Inferior parietal cortex (tissue), 1 donor: ENCODE measurements at regions not wholly inside any gene's neighbourhood (a gene's known extent, or its start where the extent isn't known, plus 50 kb on each side); places are given as distances from the start of the nearest gene placed in this dataset.

ENCODE experiments used
- DNase-seq: peaks from one replicate; pipeline ENCODE4 v3.0.0-alpha.2; 2016; ENCODE audit errors: extremely low spot score

DNA sequence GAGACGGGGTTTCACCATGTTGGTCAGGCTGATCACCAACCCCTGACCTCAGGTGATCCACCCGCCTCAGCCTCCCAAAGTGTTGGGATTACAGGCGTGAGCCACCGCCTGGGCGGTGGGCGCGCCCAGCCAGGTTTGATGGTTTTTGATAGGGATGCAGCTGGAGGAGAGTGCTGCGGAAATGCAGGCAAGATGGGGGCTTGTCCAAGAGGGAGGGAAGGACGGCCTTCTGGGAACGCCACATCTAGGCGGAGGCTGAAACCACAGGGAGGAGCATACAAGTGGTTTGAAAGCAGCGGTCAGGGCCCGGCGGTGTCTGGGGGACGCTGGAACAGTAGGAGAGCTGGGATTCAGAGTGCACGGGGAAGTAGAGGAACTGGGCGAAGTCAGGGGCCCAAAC lies 134.6 kb downstream of the VRK1 start:
- DNase-seq = no peak

DNA sequence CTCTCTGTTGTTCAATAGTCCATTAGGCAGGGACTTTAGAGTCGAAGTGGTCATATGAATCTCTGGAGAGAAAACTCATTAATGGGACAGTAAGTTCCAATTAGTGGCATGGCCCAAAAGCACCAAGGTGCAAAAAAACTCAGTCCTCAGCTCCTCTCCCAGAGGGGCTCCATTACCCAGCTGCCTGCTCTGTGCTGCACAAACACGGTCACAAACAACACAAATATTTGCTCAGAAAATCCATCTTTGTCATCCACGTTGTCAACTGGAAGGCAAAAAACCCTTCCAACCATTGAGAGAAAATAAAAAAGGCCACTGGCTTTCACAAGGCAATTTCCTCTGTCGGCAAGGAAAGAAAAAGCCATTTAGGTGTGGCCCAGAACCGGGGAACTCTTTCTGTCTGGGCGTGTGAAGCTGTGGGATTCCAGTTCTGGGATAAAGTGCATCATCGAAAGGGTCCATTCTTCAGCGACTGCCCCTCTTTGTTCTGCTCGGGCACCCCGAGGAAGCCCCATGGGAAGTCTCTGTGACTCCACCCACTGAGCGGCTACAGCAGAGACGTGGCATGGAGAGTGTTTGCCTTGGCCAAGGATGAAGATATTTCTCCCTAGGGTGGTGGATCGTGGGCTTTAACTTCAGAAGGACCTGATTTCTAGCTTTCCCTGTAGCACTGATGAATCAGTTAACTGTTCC lies 137.6 kb downstream of the VRK1 start:
- no peak for DNase-seq

DNA sequence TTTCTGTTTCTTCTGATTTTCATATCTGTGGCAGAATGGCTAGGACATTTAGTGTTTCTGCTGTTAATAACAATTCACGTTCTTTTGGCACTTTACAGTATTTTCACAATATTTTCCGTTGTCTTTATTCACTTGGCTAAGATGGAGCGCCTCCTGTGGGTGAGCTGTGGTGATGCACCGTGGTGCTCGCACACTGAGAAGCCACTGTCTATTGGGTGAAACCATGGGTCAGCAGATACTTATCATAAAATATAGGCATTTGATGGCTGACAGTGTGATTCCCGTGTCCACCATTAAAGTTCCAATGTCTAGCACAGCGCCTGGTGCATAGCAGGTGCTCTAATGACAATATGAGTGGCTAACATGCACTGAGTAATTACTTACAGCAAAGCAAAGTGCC lies 141.8 kb downstream of the VRK1 start:
- DNase-seq = no peak

DNA sequence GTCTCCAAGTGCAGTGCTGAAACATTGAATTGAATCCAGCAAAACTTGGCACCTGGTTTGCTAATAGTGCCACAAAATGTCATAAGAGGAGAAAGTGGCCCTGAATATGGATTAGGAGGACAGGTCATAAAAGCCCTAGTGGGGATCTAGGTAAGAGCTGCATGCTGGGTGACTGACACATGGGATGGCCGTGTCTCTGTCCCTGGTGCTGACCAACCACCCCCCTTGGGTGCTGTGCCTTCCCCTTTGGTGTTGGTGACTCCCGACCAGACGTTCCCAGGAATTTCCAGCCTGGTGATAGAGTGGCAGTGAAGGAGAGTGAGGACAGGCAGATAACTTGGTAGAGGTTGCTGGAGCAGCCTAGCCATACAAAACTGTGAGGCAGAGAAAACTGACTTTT lies 142.8 kb downstream of the VRK1 start:
- DNase-seq = no peak

DNA sequence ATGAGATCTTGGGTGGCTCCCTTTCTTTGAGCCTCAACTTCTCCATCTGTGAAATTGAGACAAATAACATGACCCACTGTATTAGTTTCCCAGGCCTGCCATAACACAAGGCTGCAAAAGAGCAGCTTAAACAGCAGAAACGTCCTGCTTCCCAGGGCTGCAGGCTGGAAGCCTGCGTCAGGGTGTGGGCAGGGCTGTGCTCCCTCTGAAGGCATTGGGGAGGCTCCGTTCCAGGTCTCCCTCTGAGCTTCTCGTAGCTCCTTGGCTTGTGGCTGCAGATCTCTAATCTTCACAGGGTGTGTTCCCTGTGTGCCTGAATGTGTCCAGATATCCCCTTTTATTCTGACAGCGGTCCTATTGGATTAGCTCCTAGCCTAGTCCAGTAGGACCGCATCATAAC lies 147.1 kb downstream of the VRK1 start:
- DNase-seq = no peak

DNA sequence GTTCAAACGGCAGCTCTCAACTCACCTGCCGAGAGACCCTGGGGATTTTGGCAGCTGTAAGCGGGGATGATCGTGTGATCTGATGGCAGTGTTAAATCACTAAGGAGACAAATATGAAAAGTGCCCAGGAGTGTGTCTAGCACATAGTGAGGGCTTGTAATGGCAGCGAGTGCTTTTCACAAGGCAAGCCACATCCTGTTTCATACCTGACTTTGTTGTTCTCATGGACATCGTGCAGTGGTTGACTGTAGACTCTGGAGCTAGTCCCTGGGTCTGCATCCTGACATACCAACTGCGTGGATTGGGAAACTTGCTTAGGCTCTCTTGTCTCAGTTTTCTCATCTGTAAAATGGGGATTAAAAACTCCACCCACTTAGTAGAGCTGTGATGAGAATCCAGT lies 148.5 kb downstream of the VRK1 start:
- no peak for DNase-seq

DNA sequence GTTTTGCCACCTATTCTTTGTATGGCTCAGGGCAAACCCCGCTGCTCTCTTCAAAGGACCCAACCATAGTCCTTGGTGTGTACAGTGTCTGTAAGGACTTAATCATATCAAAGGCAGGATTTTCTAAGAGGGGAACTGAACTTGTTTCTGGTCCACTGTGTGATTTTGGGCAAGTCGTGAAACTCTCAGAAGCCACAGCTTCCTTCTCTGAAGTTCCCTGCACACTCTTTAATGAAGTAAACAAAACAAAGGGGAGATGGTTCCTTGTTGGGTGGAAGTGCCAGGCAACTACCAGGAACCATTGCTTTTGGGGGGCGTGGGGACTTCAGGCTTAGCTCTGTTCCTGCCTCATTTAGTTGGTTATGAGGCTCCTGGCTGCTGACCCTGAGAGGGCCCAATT lies 152.4 kb downstream of the VRK1 start:
- no peak for DNase-seq

DNA sequence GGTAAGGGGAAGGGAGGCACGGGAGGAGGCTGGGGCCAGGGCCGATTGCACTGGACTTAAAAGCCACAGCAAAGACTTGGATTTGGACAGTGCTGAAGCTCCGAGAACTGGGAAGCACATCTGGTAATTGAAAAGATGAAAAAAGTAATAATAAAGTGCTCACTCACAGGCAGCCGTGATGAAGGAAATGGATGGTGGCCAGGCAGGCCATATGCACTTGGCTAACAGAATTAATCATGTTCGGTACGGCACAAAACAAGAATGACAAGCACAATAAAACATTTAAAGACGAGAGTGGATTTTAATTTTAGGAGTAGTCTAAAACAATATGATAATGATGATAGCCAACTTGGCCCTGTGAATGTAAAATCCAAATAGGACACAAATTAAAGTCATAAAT lies 154.3 kb downstream of the VRK1 start:
- DNase-seq = no peak

DNA sequence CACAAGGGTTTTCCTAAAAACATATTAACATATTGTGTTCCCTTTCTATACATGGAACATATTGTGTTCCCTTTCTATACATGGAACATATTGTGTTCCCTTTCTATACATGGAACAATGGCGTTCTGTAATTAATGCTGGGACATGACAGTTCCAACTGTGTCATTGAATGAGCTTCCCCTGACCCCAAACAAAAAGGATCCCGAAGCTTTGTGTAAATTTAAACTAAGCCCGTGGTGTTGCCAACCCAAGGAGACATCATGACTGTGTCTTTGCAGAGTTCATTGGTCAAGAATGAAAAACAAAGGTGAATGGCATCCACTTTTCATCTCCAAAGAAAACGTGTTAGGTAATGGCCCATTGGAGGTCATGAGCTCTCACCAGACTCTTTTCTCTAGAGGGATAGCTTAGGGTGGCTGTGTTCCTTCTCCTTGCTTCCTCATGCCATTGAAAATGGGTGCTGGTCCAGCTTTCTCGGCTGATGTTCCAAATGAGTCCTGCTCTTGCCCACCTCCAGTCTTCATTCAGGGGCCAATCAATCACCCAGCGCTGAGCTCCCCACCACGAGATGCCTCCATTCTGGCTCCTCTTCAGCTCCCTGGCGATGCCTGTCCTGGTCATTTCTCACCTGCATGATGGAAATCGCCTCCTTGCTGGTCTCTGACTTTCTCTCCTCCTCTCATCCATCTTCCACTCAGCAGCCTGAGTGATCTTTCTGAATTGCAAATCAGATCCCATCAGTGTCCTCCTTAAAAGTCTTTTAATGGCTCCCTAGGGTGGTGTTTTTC lies 156.1 kb downstream of the VRK1 start:
- no peak for DNase-seq

DNA sequence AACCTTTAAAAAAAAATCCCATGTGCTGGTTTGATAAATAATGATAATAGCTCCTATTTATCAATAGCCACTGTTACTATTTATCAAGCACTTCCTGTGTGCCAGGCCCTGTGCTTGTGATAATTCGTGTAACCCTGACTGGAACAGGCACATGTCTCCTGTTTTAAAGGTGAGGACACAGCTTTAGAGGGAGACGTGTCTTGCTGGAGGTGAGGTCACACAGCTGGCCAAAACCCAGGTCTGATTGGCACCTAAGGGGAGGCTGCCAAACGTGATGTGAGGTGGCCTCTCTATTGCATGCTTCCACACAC lies 156.6 kb downstream of the VRK1 start:
- DNase-seq = no peak

DNA sequence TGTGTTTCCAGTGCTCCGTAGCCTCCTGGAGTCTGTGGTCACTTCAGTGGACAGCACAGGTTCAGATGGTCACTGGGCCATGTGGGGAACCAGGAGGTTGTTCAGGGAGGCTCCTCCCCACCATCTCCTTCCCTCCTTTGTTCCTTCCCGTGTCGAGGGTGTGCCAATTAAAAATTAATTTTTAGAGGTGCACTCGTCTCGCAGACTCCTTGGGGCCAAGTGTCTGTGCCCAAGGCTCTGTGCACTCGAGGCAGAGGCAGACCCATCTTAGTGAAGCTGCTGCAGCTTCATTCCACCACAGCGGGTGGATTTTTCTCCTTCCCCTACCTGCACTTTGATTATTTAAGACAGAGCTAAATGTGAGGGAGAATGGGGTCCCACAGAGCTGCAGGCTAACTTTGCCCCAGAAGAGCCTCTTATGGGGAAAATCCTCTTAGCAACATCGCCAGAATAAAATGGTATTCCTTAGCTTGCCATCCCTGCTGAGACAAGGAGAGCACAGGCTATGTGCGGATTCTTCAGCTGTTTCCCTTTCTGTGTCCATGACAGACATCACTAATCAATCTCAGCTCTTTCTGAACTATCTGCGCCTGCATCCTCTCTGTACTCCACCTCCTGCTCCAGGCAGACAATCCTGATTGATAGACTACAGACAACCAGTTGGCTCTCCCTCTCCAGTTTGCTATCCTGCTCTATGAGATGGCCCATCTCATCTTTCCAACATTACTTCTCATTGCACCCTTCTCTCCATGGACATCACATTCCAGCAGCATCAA lies 159.5 kb downstream of the VRK1 start:
- no peak for DNase-seq

DNA sequence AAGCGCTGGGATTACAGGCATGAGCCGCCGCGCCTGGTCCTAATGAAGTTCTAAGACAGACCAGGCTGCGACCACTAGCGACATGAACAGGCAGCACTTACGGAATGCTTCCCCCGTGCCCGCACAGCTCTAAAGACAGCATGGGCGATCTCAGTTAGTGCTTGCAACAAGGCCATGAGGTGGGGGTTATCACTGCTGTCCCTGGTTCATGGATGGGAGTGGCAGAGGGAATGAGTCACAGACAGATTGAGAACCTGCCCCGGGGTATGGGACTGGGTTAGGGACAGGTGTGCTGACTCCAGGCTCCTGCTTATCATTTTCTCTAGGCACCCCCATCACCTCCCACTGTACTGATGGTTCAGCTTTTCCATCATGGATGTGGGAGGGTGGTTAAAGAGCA lies 160.9 kb downstream of the VRK1 start:
- DNase-seq = no peak

DNA sequence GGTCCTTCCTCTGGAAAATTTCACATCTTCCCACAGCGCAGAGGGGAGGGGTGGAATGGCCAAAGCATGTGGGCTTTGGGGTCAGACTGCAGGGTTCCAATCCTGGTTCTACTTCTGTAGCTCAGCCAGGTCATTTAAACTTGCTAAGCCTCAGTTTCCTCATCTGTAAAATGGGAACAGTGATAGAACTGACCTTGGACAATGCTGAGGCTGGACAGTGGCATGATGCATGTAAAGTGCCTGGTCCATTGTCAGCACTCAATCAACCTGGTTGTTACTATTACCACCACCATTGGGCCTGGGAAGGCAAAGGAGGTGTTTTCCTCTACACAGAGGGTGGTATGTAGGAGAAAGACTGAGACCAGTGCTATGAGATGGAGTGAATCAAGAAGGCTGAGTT lies 162.8 kb downstream of the VRK1 start:
- DNase-seq = no peak

DNA sequence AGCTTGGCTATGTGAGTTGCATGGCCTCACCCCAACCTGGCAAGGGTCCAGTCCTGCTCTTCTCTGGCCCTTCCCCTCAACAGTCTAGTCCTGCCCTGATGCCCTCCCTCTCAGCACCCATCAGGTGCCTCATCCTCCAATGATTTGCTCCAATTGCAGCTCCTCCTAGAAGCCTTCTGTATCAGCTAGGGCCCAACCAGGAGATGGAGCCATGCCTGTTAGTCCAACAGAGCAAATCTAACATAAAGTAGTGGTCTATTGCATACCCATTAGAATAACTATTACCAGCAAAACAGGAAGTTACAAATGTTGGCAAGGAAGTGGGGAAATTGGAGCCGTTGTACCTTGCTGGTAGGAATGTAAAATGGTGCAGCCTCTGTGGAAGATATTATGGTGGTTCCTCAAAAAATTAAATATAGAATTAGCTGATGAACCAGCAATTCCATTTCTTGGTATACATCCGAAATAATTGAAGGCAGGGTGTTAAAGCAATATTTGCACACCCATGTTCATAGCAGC lies 163.5 kb downstream of the VRK1 start:
- no peak for DNase-seq

DNA sequence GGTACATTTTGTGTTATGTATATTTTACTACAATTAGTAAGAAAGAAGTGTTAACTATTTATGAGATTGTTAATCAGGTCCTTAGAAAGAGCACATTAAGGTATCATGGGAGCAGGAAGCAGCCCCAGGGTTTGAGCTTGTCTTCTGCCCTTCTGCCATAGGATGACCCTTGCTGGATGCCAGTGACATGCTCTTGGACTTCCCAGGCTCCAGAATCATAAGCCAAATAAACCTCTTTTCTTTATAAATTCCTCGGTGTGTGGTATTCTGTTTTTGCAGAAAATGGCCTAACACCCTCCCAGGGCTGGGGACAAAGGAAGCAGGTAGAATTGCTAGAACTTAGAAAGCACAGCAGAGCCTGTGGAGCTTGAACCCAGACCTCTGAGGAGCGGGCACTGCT lies 164.7 kb downstream of the VRK1 start:
- no peak for DNase-seq

DNA sequence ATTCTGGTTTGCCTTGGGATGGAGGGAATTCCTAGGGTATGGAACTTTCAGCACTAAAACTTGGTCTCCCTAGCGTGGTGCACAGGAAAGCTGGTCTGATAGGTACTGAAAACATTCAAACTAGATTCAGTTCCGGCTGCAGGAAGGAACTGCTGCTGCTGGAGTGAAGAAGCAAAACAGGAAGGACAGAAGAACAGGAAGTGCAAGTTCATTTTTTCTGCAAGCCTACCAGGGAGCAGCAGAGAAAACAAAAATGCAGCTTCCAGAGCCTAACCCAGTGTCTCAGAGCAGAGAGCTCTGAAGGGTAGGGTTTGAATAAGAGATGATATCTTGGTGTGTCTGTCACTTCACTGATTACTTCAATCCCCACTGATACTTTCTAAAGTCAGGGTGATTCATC lies 165.2 kb downstream of the VRK1 start:
- no peak for DNase-seq

DNA sequence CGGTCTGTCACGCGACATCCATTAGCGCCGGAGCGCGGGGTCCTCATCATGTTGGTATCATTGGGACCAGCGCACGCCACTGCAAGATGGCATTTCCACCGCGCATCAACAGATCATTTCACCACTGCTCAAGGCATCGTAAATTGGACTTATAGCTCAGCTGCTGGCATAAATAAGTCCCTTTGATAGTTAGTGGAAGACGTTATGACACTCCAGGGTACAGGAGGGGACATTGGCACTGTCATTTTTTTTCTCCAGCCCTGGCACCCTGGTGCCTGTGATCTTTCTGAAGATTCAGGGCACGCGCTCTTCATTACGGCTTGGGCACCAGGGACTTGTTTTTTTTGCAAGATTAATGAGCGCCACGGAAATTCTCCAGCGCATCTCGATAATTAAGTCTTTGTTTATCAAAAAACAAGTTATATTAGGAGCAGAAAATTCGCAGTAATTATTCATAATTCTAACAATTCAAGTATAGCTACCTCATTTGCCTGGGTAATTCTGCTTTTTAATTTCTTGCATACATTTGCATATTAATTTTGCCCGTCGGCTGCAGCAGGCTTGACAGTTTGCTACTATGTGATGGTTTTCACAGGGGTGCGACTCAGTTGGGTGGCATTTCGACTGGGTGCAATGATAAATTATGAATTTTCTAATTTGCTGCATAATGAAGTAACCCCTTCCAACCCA lies 167.7 kb downstream of the VRK1 start:
- no peak for DNase-seq

DNA sequence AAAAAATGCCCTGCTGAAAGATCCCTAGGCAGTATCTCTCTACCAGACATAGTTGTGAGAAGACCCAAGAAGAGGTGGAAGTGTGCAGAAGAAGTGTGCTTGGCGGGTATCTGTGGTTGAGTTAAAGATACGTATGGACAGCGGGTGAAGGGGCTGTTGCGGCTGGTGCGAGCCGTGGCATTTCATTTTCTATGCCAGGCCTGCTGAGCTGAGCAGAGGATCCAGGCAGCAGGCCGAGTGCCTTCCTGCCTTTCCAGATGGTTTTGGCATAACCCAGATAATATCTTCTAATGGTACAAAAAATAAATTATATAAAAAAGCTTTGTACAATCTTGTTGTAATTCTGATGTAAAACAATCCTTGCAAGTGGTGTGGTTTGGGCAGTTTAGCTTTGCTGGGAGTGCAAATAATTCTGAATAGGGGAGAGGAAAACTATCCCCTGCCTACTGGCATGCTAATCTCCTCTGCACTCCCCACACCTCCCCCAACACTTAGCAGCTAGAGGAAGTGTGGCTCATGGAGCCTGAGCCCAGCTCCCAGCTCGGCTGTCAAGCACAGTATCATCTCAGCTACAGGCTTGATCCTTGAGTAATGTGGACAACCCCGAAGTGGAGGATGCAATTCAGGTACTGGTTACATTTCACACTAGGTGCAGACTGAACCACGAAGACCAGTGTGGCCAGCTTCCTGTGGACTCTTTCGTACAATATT lies 168.9 kb downstream of the VRK1 start:
- no peak for DNase-seq

DNA sequence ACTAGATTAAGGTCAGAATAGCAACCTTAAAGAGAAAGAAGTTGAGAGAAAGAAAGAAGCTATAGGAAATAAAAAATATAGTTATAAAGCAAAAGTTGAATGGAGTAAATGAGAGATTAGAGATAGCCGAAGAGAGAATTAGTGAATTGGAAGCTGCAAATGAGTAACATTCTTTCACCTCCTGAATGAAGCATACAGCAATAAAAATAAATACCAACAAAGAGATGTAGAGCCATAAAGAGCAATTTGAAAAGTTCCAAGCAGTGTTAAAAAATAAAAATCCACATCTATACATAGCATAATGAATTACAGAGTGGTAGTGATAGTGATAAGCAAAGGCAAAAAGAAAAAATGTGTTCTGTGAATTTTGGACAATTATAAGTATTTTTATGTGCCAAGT lies 177.9 kb downstream of the VRK1 start:
- DNase-seq = no peak

DNA sequence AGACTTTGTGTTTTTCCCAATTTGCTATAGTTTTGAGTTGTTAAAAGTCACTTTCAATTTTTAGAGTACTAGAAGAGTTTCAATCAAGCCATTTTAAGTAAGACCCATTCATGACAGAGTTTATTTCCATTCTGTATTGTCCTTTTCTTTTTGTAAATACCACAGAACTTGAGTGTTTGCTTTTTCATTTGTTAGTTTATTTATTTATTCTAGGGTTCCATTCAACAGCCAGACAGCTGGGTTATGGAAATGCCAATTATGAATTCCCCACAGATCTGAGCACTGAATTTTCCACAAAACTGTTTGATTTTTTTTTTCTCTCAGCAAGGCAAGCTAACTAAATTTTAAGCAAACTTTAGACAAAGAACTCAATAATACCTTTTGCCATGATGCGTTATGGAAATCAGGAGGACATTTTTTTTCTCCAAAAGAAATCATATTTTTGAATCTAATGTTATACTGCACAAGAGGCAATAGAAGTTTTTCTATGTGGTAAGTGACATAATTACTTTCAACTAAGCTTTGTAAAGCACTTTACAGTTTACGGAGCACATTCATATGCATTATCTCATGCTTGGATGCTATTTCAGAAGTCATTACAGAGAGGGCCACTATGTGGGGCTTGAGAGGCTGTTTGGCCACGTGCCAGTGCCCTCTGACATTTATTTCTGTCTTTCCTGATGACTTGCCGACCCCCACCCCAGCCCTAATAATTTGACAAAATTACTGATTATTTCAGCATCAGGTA lies 181.5 kb downstream of the VRK1 start:
- no peak for DNase-seq

DNA sequence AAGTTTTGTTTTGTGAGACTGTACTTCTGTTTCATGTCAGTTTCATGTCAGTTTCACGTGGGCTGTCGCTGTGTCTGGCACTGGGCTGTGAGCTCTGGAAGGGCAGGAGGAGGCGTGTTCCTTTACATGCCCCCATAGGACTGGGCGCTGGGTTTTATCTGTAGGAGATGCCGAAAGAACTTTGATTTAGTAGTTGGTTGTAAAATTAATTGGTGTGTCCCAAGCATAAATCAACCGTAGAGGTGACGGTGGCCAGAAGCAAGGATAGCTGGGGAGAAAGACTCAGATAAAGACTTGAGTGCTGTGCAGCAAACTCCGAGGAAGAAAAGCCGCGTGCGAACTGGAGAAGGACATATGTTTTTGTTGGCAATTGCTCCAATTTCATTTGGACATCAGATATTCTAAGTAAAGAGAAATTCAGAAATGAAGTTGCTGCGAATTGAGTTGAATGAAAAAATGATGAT lies 182.5 kb downstream of the VRK1 start:
- no peak for DNase-seq
